Smooth muscle cell (in vitro differentiated cells): ENCODE measurements at regions not wholly inside any gene's neighbourhood (a gene's known extent, or its start where the extent isn't known, plus 50 kb on each side); places are given as distances from the start of the nearest gene placed in this dataset.

Experiments used
- DNase-seq: peaks from one replicate; lab custom pipeline; 2025; ENCODE audit not compliant: unreplicated experiment; lab: John Stamatoyannopoulos, UW
- H2AFZ ChIP-seq: fragments of 200-600 bp; sonication (generic); 2 replicates; pipeline ENCODE4 v1.6.0; 2016; ENCODE audit warnings: antibody characterized with exemption, low read depth, mild to moderate bottlenecking
- H3F3A ChIP-seq: fragments of 200-600 bp; sonication (generic); 2 replicates; pipeline ENCODE4 v1.6.0; 2017; ENCODE audit warnings: antibody characterized with exemption, low read depth
- H3K27ac ChIP-seq: fragments of 200-600 bp; sonication (generic); 2 replicates; pipeline ENCODE4 v1.5.1; 2016; ENCODE audit warnings: low read depth, mild to moderate bottlenecking
- H3K27me3 ChIP-seq: fragments of 200-600 bp; sonication (generic); 2 replicates; pipeline ENCODE4 v1.6.1; 2016; ENCODE audit warnings: low read depth, mild to moderate bottlenecking
- H3K36me3 ChIP-seq: fragments of 200-600 bp; sonication (generic); 2 replicates; pipeline ENCODE4 v1.5.1; 2016; ENCODE audit warnings: low read depth
- H3K4me1 ChIP-seq: fragments of 200-600 bp; sonication (generic); 2 replicates; pipeline ENCODE4 v1.5.1; 2016; ENCODE audit warnings: low read depth
- H3K4me2 ChIP-seq: fragments of 200-600 bp; sonication (generic); 2 replicates; pipeline ENCODE4 v1.6.0; 2016; ENCODE audit warnings: mild to moderate bottlenecking
- H3K4me3 ChIP-seq: fragments of 200-600 bp; sonication (generic); 2 replicates; pipeline ENCODE4 v1.5.1; 2016; ENCODE audit warnings: mild to moderate bottlenecking
- H3K79me2 ChIP-seq: fragments of 200-600 bp; sonication (generic); 2 replicates; pipeline ENCODE4 v1.6.0; 2016; ENCODE audit warnings: low read depth, mild to moderate bottlenecking
- H3K9ac ChIP-seq: fragments of 200-600 bp; sonication (generic); 2 replicates; pipeline ENCODE4 v1.6.0; 2016; ENCODE audit warnings: low read depth
- H3K9me3 ChIP-seq: fragments of 200-600 bp; sonication (generic); replicated peaks from 2 replicates; pipeline ENCODE4 v1.5.1; 2016; ENCODE audit warnings: low read depth
- H4K20me1 ChIP-seq: fragments of 200-600 bp; sonication (generic); 2 replicates; pipeline ENCODE4 v1.6.0; 2016; ENCODE audit warnings: low read depth
- CTCF ChIP-seq: fragments of 200-600 bp; sonication (generic); IDR thresholded peaks from 2 replicates; pipeline ENCODE4 v1.5.1; 2017; ENCODE audit warnings: borderline replicate concordance, mild to moderate bottlenecking, antibody characterized with exemption; ENCODE audit not compliant: insufficient read depth, poor library complexity, severe bottlenecking
- WGBS: methylation state at CpG from one replicate; pipeline ENCODE4 v1.1.7; 2016; ENCODE audit warnings: low lambda C conversion rate; 5-methylcytosine and 5-hydroxymethylcytosine counted together

DNA sequence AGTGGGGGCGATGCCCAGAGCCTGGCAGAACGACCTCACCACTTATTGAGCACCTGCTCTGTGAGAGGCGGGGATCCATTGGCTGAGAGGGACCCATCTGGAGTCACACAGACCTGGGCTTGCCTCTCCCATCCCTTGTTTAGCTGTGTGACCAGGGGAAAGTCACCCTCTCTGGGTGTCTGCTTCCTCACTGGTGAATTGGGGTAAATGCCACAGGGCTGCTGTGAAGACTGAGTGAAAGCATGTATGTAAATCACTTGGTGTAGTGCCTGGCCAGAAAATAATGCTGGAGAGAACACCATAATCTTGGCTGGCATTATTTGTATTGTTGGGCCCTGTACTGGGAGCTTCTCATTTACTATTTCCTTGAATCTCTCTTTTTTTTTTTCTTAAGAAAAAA, 83.4 kb upstream of the PRL start:
- no peak overlapping the region for H3K27ac ChIP-seq
- H3K36me3 ChIP-seq: no peaks in the 10 kb centered on the region
- no peaks in the 10 kb centered on the region for H3K4me1 ChIP-seq
- DNase-seq: no peak
- H3K9ac ChIP-seq: no peak overlapping the region
- WGBS: 98% methylated on average over 3 of the region's 3 CpGs
- H3K79me2 ChIP-seq: no peaks in the 10 kb centered on the region
- H3K9me3 ChIP-seq: no peaks in the 10 kb centered on the region
- H3F3A ChIP-seq: no peaks in the 10 kb centered on the region
- no peak overlapping the region for H3K4me2 ChIP-seq
- H2AFZ ChIP-seq: no peak overlapping the region
- H4K20me1 ChIP-seq: no peaks in the 10 kb centered on the region
- no peak overlapping the region for H3K4me3 ChIP-seq
- H3K27me3 ChIP-seq: no peaks in the 10 kb centered on the region
- no peak for TF ChIP-seq CTCF

- no peak overlapping the region for H3K9ac ChIP-seq
- H2AFZ ChIP-seq: no peak overlapping the region
- no peak overlapping the region for H3K27ac ChIP-seq
- TF ChIP-seq CTCF: no peak
- H4K20me1 ChIP-seq: no peaks in the 10 kb centered on the region
- H3K9me3 ChIP-seq: no peaks in the 10 kb centered on the region
- no peaks in the 10 kb centered on the region for H3K27me3 ChIP-seq
- no peaks in the 10 kb centered on the region for H3K36me3 ChIP-seq
- H3K79me2 ChIP-seq: no peaks in the 10 kb centered on the region
- no peaks in the 10 kb centered on the region for H3F3A ChIP-seq
- H3K4me2 ChIP-seq: no peak overlapping the region
- H3K4me3 ChIP-seq: no peak overlapping the region
- WGBS: 88% methylated on average over 9 of the region's 9 CpGs
- no peaks in the 10 kb centered on the region for H3K4me1 ChIP-seq
- DNase-seq: no peak
Observed at GRCh38 chr6:22381845-22382544, 85.2 kb upstream of the PRL start.

- no peak overlapping the region for H3K4me2 ChIP-seq
- no peak overlapping the region for H2AFZ ChIP-seq
- H3K4me3 ChIP-seq: no peak overlapping the region
- no peaks in the 10 kb centered on the region for H3K9me3 ChIP-seq
- H3K9ac ChIP-seq: no peak overlapping the region
- H3K36me3 ChIP-seq: no peaks in the 10 kb centered on the region
- no peaks in the 10 kb centered on the region for H3F3A ChIP-seq
- TF ChIP-seq CTCF: no peak
- H3K27me3 ChIP-seq: no peaks in the 10 kb centered on the region
- no peak for DNase-seq
- no peaks in the 10 kb centered on the region for H3K79me2 ChIP-seq
- no peaks in the 10 kb centered on the region for H3K4me1 ChIP-seq
- no peaks in the 10 kb centered on the region for H4K20me1 ChIP-seq
- H3K27ac ChIP-seq: no peak overlapping the region
- WGBS: 89% methylated on average over 6 of the region's 6 CpGs
Observed at GRCh38 chr6:22383016-22383415, 86.2 kb upstream of the PRL start.

GRCh38 chr6:22392711-22393110, 95.9 kb upstream of the PRL start:
- Histone ChIP-seq H2AFZ (no peak overlapping the region), H3K27me3 (no peaks in the 10 kb centered on the region), H3K27ac (no peak overlapping the region), H3K4me1 (no peaks in the 10 kb centered on the region), H3K9me3 (no peaks in the 10 kb centered on the region), H3K36me3 (no peaks in the 10 kb centered on the region), H4K20me1 (no peaks in the 10 kb centered on the region), H3K79me2 (no peaks in the 10 kb centered on the region), H3K4me2 (no peak overlapping the region), H3K9ac (no peak overlapping the region), H3F3A (no peaks in the 10 kb centered on the region), H3K4me3 (no peak overlapping the region)
- 97% methylated on average over 8 of the region's 8 CpGs for WGBS
- DNase-seq: no peak
- TF ChIP-seq CTCF: no peak
